K562 (cell line): ENCODE measurements at regions not wholly inside any gene's neighbourhood (a gene's known extent, or its start where the extent isn't known, plus 50 kb on each side); places are given as distances from the start of the nearest gene placed in this dataset.

Experiments
- CTCF ChIP-seq, 3 experiments: IDR thresholded peaks in 2 of 3; conservative IDR thresholded peaks in 1 of 3; 2 replicates each; pipeline ENCODE4 v1.5.1; 2011 to 2012; ENCODE audit warnings: low read length in 3 of 3, mild to moderate bottlenecking in 3 of 3, control low read depth in 2 of 3, improper control_type of control experiment in 1 of 3, inconsistent platforms in 1 of 3, low read depth in 1 of 3, mixed read lengths in 1 of 3, moderate library complexity in 1 of 3; ENCODE audit not compliant: insufficient read depth in 2 of 3
- E2F4 ChIP-seq: sonication (generic); formaldehyde crosslinking; IDR thresholded peaks from 2 replicates; pipeline ENCODE4 v1.8.0; 2022; ENCODE audit warnings: mild to moderate bottlenecking, low read depth, missing genetic modification reagents
- ESRRA ChIP-seq: fragments of 450-650 bp; IDR thresholded peaks from 2 replicates; pipeline ENCODE4 v1.6.1; 2014; ENCODE audit warnings: low read depth, mild to moderate bottlenecking, moderate library complexity, borderline replicate concordance
- JUN ChIP-seq, 2 experiments: sonication (generic) in 1 of 2; formaldehyde crosslinking in 1 of 2; IDR thresholded peaks; 2 replicates each; pipeline versions ENCODE4 v1.6.1 to v1.8.0; 2012 to 2022; ENCODE audit warnings: borderline replicate concordance in 2 of 2, mild to moderate bottlenecking in 2 of 2, improper control_type of control experiment in 1 of 2, low read depth in 1 of 2, low read length in 1 of 2, missing genetic modification reagents in 1 of 2
- NFRKB ChIP-seq: fragments of 450-650 bp; IDR thresholded peaks from 2 replicates; pipeline ENCODE4 v1.6.1; 2016; ENCODE audit warnings: low read depth
- POLR2A ChIP-seq: fragments of 450-650 bp; conservative IDR thresholded peaks from 2 replicates; pipeline ENCODE4 v1.6.1; 2016
- REST ChIP-seq, 2 experiments: fragments of 450-650 bp; formaldehyde crosslinking in 1 of 2; IDR thresholded peaks; 2 replicates each; pipeline versions ENCODE4 v1.4.0 to v1.6.1; 2014 to 2020; ENCODE audit warnings: mild to moderate bottlenecking in 2 of 2, borderline replicate concordance in 1 of 2, low read depth in 1 of 2
- RNF219 ChIP-seq: fragments of 250-450 bp; sonication (Bioruptor Pico); IDR thresholded peaks from 2 replicates; pipeline ENCODE4 v1.5.0; 2022; ENCODE audit warnings: mild to moderate bottlenecking
- TCF15 ChIP-seq: fragments of 250-450 bp; sonication (Bioruptor Pico); IDR thresholded peaks from 2 replicates; pipeline ENCODE4 v1.8.0; 2022; ENCODE audit warnings: moderate library complexity, mild to moderate bottlenecking, inconsistent platforms
- ZNF707 ChIP-seq: fragments of 250-450 bp; sonication (Bioruptor Pico); conservative IDR thresholded peaks from 2 replicates; pipeline ENCODE4 v1.8.0; 2022; ENCODE audit warnings: inconsistent platforms, mild to moderate bottlenecking, moderate library complexity

GRCh38 chr6:137652961-137653705 lies 158.9 kb upstream of the OLIG3 start:
- TF ChIP-seq RNF219 (CRISPR knock-in tag) = no peak
- no peak for TF ChIP-seq CTCF (IDR thresholded peaks at IDR 0.05 in 2 of 3, conservative IDR thresholded peaks at IDR 0.05 in 1 of 3; ENCODE audit: insufficient read depth in 2 of 3, low read depth in 1 of 3, low read length in 3 of 3)
- TF ChIP-seq NFRKB = no peak
- TF ChIP-seq TCF15 (CRISPR knock-in tag) = no peak
- no peak for TF ChIP-seq REST (IDR thresholded peaks at IDR 0.05; ENCODE audit: borderline replicate concordance)
- TF ChIP-seq REST (CRISPR knock-in tag; IDR thresholded peaks at IDR 0.05; ENCODE audit: low read depth) = no peak
- no peak for TF ChIP-seq E2F4 (CRISPR knock-in tag)
- TF ChIP-seq ESRRA = no peak
- TF ChIP-seq POLR2A = no peak
- TF ChIP-seq ZNF707 = no peak
- TF ChIP-seq JUN (IDR thresholded peaks at IDR 0.05; ENCODE audit: borderline replicate concordance, low read depth, low read length) = no peak
- no peak for TF ChIP-seq JUN (CRISPR knock-in tag; IDR thresholded peaks at IDR 0.05; ENCODE audit: borderline replicate concordance)
